HG03135 (cell line): ENCODE measurements at regions not wholly inside any gene's neighbourhood (a gene's known extent, or its start where the extent isn't known, plus 50 kb on each side); places are given as distances from the start of the nearest gene placed in this dataset.

Experiments
- ATAC-seq: cut with Tn5 transposase; IDR thresholded peaks from one replicate; pipeline ENCODE4 v1.9.1; 2021; ENCODE audit warnings: mild to moderate bottlenecking, moderate library complexity; ENCODE audit not compliant: unreplicated experiment

DNA sequence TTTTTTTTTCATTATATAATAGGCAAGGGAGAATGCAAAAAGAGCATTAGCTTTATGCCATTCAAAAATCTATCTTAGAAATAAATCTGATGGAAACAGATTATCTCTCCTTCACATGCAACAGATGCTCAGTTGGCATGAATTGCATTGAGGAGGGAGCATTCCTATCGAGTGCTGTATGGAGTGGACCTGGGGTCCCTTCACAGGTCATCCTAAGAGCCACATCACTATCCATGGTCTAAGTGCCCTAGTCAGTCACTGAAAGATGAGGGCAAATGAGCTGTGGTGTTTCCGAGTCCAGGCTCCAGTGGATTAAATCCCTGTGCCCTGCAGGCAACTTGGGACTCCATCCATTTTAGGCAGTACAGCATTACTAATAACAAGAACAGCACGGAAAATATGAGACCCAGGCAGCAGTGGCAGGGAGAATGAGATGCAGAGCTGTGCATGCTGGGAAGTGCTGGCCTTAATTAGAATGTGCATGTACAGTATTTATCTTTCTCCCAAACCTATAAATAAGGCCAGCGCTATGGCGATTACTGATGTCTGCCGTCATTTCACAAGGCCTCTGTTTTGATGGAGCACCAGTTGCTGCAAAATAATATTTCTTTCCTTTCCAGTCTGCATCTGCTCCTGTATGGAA is 512.3 kb upstream of the PLXNA2 start:
- ATAC-seq = no peak

DNA sequence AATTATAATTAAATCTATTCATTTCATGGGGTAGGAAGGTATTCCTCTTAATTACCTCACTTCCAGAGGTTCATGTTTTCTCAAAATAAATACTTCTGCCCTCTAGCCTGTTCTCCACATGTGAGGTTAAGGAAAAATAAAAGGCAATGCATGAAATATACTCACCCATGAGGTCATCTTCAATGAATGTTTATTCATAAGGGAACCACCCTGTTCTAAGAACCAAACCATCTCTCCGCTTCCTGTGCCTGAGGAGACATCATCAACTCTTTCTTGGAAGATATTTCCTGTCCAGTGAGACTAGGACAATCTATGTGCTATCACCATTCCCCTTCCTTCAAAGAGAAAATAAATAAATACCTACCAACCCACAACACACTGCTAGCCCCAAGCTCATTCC is 513.7 kb upstream of the PLXNA2 start:
- ATAC-seq = no peak

DNA sequence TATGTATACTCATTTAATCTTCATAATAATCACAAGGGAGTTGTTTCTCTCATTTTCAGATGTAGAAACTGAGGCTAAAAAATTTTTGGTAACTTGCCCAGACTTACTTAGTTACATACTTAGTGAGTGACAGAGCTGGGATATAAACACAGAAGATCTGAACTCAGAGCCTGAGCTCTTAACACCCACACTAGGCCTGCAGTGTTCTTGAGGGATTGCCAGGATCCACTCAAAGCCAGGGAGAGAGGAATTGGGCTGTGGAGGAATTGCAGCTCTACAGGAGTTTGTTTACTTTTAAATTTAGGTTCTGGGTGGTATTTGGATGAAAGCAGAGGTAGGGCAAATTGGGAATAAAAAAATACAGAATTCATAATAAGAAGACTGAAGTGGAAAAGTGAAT is 515.1 kb upstream of the PLXNA2 start:
- no peak for ATAC-seq

DNA sequence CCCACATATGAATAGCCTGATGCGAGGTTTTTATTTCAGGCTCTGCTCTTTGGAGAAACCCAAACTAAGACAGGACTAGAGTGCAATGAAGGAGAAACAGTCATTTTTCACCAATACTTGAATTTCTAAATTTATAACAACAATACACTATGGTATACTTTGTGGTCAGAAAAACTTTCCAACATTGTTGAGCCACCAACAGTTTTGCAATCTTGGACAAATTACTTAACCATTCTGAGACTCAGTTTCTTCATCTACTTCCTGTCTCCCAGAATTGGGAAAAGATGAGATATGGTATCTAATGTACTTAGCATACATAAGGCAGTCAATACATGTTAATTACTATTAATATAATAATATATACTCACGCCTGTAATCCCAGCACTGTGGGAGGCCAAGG is 519.8 kb upstream of the PLXNA2 start:
- ATAC-seq = no peak

DNA sequence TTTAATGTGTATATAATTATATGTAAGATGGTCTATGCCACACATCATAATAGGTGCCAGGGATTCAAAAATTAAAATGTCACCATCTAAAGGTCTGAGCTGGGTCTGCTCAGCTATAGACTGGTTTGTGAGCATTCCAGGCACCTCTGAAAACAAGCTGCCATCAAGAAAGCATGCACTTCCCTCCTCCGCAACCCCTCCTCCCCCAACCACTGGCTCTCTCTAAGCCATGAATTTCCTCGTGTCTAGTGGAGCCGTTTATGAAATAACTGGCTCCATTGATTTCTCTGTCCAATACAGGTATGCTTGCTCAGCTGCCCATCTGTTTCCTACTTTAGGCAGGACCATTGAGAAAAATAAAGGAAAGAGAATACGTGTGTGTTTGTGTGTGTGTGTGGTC is 522.6 kb upstream of the PLXNA2 start:
- ATAC-seq = no peak

DNA sequence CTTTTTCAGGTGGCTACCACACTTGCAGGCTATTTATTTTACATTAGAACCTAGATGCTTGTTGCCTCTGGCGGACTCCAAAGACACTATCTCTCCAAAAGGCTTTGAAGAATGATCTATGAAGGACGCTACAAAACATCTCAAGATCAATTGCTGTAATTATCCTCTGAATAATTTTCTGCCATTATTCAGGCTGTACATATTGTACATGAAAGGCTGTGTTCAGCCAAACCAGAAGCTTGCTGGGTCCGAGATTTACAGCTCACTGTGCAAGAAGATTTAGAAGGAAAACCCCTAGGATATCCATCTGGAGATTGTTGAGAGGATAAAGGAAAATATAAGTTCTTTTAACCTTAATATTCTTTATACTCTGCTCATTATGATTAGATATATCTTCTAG is 523.6 kb upstream of the PLXNA2 start:
- no peak for ATAC-seq

DNA sequence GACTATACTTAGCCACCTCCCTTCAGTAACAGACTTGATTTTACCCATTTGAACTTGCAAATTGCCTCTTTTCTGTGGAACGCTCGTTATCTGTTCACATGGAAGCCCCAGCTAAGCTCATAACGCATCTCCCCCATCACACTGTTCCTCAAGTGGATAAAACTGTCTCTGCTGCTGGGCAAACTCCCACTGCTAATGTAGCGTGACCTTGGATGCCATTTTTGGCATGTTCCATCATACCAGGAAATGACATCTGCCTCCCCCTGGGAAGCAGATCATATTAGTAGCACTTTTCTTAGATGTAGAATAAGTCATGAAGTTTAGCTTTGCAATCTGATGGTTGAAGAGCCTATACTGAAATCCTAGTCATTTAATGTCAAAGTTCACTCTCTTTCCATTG is 528.7 kb upstream of the PLXNA2 start:
- no peak for ATAC-seq

DNA sequence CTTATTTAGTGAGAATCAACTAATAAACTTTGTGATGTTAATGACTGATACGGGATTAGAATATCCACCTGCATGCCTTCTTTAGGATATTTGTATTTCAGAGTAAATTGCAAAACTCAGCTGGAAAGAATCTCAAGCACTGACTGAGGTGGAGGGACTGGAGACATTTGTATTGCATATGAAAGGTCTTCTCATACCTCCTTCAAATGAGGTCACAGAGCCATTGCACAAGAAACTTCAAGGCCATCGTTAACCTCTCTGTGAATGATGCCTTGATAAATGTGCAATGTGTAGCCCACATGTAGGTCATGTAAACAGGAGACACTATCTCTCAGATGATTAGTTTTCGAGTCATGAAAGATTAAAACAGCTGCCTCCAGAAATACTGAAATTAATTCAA is 531.7 kb upstream of the PLXNA2 start:
- ATAC-seq = no peak

DNA sequence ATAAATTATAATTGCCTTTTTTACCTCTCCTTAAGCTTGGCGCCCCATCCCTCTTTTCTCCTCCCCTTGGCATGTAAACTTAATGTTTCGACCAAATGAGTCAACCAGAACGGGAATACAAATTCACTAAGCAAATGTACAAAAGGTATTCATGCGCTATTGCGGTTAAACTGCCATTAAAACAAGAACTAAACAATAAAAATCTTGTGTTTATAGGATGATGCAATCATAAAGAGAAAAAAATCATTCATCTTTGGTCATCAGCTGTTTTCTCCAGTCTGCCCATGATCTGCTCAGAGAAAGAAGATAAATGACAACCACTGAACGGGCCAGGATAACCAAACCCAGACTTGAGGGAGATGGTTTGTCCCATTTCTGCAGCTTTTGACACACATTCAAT is 534.2 kb upstream of the PLXNA2 start:
- no peak for ATAC-seq

DNA sequence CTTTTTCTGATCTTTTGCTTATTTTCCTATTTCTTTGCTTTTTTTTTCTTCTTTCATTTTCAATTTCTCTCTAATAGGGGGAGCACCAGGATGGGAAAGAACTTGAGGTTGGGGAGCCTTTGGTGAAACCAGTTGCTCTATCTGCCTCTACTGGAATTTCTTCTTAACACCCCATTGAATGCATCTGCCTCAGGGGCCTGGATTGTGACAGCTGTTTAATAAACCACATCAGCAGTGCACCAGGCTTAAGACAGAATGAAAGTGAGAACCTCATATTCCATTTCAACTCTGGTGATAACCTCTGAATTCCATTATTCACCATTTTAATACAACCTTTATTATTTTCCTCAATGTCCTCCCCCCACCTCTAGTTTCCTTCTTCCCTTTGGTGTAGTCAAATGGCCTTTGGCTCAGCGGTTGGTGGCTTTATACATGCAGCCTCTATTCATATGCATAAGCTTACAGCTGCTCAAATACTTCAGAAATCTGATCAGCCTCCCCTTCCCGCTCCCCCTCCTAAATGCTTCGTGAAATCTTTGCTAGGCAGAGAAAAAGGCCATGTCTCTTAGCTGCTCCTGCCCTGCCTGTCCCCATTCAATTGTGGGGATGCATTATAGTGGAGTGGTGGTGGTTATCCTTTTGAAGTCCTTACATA is 537.3 kb upstream of the PLXNA2 start:
- ATAC-seq = no peak

DNA sequence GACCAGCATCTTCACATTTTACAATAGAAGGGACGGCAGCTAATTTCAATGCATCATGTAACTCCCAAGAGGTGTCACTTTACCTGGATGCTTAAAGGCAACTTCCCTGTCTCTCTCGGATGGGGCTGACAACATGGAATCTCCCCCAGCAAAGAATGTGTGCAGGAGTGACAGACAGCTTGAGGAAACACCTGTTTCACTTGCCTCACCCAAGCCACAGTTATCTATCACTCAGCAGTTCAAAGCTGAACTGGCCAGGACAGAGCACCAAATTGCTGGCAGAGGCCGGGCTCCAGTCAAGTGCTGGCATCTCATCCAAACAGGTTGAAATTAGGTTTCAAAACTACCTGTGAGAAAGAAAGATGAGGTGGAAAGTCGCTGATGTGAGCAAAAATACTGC is 538.0 kb upstream of the PLXNA2 start:
- no peak for ATAC-seq

DNA sequence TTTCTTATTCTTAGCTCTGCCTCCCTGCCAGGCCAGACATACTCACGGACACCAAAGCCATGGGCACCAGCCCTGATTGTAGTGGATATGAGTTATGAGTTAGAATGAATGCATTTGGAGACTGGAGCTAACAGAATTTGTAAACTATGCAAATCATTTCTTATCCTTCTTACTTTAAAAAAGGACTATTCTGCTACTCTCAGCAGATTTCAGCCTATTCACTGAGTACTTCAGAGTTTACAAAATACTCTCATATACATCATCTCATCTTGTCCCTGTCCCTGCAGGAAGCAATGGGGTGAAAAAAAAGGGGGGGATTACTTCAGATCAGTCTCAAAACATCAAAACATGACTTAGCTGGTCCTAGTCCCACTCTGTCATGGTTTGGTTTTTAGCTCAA is 541.4 kb upstream of the PLXNA2 start:
- no peak for ATAC-seq

DNA sequence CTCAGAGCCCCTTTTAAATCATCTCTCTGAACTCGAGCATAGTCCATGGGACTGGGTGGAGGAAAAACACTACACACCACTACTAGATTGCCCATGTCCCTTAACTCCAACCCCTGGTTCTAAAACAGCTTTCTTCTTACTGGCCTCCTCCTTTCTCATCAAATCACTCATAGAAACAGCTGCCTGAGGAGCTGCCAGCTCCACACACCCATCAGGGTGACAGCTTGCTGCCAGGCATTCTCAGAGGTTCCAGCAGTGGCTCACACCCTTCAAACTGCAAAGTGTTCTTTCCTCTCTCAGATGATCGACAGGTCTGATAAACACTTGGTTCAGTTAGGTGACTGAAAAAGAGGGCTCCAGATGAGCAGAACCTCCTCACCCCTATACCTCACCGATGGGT is 543.0 kb upstream of the PLXNA2 start:
- no peak for ATAC-seq

DNA sequence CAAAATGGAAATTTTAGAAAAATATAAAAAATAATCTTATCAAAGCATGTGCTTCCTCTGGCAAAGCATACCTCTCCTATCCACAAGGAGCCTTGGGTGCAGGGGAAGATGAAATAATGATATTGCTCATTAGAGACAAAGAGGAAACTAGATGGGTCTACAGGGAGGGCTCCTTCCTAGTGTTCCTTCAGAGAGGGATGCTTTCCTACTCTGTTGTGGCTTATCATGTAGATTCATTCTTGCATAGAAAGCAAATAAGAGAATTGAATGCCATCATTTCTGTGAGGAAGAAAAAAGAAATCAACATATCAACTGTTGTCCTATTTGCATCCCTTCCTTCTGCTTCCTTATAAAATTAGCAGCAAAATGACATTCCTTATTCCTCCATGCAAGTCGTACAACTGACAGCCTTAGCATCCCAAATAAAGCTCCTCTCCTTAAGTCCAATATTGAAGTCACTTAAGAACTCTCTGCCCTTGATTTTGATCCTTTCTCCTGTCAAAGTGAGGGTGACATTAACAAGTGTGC is 543.9 kb upstream of the PLXNA2 start:
- ATAC-seq = no peak

DNA sequence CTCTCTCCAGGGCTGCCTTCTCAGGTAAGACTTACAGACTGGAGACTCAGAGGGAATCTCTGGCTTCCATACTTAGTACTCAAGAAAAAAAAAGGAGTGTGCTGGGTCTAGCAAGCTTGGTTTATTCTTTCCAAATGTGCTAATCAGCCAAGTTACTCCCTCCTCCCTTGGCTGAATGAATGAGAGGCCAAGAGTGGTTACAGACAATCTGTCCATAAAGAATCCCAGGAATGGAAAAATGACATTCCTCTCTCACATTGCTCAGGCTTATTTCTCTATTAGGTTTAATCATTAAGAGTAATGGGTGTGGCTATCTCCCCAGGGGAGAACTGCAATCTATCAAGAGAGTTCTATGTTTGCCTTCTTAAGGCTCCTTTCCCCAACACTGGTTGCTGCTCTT is 547.3 kb upstream of the PLXNA2 start:
- ATAC-seq = no peak

DNA sequence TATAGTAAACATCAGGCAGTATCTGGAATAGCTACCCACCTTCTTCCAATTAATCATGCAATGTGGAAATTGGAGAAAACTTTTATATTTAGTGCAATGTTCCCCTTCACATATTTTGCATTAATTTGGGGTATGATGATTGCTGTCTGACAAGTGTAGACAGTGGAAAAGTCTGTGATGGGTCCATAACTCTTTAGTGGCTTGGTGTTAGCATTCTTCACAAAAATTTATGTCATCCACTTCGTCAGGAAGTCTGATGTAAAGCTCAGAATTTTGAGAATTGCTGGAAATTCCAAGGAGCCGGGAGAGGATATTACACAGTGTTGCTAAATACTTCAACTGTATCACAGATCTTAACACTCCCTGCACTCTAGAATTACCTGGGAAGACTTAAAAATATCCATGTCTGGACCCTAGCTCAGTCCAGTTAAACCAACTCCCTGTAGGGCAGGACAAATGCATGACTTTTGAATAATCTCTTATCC is 549.7 kb upstream of the PLXNA2 start:
- ATAC-seq = no peak

DNA sequence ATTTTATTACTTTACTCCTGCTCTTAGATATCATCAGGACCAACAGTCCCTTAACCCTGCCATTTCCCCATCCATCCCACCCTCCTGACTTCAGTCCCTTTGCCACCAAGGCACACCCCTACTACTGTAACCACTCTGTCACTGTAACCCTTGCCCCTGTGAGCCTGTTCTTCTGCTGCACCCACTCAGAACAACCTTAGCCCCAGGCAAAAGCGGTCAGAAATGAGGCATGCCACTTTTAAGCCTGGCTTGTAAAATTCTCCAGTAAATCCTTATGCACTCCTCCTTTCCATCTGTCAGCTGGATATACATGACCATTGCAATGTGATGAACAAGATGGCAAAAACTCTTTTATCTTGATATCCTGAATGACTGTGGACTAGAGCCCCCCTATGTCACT is 555.0 kb upstream of the PLXNA2 start:
- ATAC-seq = no peak

DNA sequence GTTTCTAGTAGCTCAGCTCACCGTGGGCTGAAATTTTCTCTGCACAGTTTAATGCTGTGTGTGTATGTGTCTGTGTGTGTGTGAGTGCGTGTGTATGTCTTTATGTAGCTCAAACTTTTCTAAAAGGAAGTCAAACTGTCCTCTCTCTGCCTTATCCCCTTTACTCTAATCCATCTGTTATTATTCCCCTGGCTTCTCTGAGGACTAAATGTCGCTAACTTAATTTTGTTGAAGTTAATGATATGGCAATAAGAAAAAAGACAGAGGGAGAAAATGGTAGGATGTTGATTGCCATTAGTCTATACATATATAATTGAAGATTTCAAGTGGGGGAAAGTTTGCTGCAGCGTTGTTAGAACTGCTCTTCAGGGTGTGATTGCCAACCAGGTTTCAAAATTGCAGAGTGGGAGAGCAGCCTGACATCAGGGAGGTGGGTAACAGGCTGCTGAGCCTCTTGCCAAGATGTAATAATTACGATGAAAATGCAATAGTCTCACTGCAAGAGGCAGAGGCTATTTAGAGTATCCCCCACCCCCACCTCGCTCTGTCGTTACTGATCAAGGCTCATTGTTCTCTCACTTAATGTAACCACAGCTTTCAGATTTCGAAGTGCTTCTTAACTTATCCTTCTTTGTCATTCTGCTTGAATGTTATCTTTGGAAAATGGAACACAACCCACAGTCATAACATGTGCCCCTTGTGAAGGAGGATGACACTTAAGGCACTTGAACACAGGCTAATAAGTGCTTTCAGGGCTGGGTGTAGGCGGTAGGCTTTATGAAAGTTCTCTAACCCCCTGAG is 559.0 kb upstream of the PLXNA2 start:
- ATAC-seq = no peak

DNA sequence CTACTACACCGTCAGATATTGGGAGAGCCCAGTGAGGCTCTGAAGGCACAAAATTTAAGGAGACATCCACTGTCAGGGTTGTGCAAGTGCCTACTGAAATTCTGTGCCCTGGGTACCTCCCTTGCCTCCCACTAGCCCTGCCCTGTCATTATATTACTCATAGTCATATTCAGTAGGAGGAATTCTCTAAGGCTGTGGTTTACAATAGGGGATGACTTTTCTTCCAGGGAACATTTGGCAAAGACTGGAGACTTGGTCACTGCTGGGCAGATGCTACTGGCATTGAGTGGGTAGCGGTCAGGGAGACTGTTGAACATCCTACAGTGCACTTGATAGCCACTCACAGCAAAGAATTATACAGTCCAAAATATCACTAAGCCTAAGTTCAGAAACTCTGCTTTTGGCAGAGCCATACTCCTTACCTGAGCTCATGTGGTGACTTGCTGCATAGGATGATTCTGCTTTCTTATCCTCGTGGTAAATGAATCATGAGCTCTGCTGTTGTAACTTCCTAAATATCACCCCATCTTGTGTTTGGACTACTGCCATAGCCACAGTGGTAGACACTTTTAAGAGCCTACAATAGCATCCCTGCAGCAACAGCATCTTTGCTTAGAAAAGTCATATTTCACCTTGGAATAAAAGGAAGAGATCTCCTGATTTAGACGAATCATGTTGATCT is 563.4 kb upstream of the PLXNA2 start:
- no peak for ATAC-seq

DNA sequence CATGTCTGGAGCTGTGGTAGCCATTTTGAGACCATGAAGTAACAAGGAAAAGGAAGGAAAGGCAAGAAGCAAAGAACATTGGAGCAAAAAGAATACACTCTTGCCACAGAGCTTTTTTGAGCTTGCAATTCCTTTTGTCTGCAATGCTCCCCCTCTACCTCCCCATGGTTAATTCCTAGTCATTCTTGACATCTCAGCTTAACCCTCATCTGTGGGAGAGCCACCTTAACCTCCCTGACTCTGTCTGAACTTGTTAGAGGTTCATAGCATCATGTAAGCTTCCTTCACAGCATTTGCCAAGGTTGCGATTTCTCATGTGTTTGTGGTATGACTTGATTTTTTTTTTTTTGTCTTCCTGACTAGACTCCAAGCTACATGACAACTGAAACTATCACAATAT is 564.1 kb upstream of the PLXNA2 start:
- ATAC-seq = no peak

DNA sequence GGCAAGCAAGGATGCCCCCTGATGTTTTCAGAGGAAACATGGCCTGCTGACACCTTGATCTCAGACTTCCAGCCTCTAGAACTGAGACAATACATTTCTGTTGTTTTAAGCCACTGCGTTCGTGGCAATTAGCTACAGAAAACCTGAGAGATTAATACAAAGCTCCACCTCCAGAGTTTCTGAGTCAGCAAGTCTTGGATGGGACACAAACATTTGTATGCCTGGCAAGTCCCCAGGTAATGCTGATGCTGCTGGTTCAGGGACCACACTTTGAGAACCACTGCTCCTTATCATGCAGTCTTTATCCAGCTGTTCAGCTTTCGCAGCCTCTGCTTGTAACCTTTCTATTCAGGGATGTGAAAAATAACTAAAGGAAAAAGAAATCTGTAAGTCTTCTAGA is 565.7 kb upstream of the PLXNA2 start:
- no peak for ATAC-seq
